AG09309 (cell line): ENCODE measurements at regions not wholly inside any gene's neighbourhood (a gene's known extent, or its start where the extent isn't known, plus 50 kb on each side); places are given as distances from the start of the nearest gene placed in this dataset.

Experiments
- DNase-seq: peaks from one replicate; pipeline ENCODE4 v3.0.0-alpha.2; 2010; ENCODE audit warnings: low read depth
- H3K4me3 ChIP-seq: 2 replicates; pipeline ENCODE4 v1.5.1; 2011; ENCODE audit warnings: mild to moderate bottlenecking, low read depth, low read length, moderate library complexity; ENCODE audit not compliant: control insufficient read depth
- CTCF ChIP-seq: IDR thresholded peaks from 2 replicates; pipeline ENCODE4 v1.5.1; 2011; ENCODE audit warnings: mild to moderate bottlenecking, low read depth, low read length, inconsistent platforms; ENCODE audit not compliant: insufficient read depth, control insufficient read depth; ENCODE audit errors: missing control alignments

GRCh38 chr6:91654357-91654756 is 1067.5 kb upstream of the MAP3K7 start:
- no peak for DNase-seq
- TF ChIP-seq CTCF: no peak
- H3K4me3 ChIP-seq: no peak overlapping the region

- no peak for TF ChIP-seq CTCF
- no peak for DNase-seq
- H3K4me3 ChIP-seq: no peak overlapping the region
Observed at GRCh38 chr6:91653895-91654294, 1067.0 kb upstream of the MAP3K7 start.

- TF ChIP-seq CTCF: no peak
- no peak for DNase-seq
- no peak overlapping the region for H3K4me3 ChIP-seq
Observed at GRCh38 chr6:91653076-91653723, 1066.3 kb upstream of the MAP3K7 start.

GRCh38 chr6:91646649-91647048 is 1059.8 kb upstream of the MAP3K7 start:
- DNase-seq: no peak
- H3K4me3 ChIP-seq: no peak overlapping the region
- no peak for TF ChIP-seq CTCF

- no peak for TF ChIP-seq CTCF
- no peak overlapping the region for H3K4me3 ChIP-seq
- DNase-seq: no peak
Observed at GRCh38 chr6:91645811-91646210, 1058.9 kb upstream of the MAP3K7 start.

- no peak for DNase-seq
- no peak for TF ChIP-seq CTCF
- no peak overlapping the region for H3K4me3 ChIP-seq
Observed at GRCh38 chr6:91637217-91637616, 1050.3 kb upstream of the MAP3K7 start.

GRCh38 chr6:91634791-91635190 is 1047.9 kb upstream of the MAP3K7 start:
- DNase-seq: no peak
- no peak for TF ChIP-seq CTCF
- H3K4me3 ChIP-seq: no peak overlapping the region
